ENCODE measurements at regions not wholly inside any gene's neighbourhood (a gene's known extent, or its start where the extent isn't known, plus 50 kb on each side); places are given as distances from the start of the nearest gene placed in this dataset.
A peak's percentile ranks its signal among the peaks of the same experiment; 100 is the strongest.

DNA sequence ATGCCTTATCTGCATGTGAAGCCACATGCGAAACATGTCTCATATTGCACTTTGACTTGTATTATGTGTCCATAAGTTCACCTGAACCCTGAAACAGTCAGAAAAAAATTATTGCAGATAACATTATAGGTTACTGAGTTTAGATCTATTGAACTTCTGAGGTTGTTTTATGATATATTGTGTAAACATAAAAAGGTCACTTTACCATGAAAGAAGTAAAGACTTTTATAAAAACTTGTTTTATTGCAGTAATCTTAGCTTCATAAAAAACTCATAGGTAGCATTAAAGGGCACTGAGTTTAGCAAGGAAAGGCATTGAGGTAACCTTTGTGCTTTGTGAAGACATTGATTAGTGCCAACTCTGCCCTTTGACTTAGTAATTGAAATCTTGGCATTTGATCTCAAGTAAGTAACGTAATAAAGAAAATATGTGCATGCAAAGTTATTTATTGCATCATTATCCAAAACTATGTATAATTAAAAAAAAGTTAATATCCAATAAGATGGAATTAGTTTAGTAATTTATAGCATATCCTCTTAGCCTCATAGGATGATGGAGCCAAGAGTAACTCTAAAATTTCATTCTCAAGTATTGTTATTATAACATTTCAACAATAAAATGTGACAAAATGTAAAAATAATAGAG lies 313.3 kb upstream of the ATP2B1 start:
- FAIRE-seq: peak; percentile 93

DNA sequence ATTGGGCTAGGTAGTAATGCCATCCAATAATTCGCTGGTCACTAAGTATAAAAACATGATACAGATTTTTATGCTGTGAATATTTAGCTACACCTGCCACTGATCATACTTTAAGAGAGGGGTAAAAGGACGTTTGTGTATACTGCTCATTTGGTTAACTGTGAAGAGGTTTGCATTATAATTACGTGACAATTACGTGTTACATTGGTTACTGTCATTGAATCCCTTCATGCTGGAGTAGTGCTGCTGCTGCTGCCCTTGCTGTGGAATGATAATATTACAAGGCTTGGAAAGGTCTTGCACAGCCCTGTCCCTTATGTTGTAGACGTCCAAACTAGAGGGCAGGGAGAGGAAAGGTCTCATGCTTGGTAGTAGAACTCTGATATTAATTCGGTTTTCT lies 312.2 kb upstream of the ATP2B1 start:
- FAIRE-seq: no peak

DNA sequence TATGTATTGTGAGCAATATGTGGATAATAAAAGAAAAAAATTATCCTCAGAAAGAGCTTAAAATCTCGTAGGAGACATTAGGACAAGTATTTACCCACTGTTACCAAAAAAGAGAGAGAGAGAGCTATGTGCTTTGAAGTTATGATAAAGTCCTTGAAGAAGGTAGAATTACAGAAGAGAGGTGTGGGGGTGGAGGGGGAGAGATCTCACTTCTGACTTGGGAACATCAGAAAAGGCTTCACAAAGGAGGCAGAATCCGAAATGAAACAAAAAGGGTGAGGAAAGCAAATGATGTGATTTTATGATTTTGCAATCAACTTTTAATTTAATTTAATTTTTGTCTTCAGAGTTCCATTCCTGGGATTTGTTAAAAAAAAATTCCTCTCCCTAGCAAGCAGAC lies 311.8 kb upstream of the ATP2B1 start:
- no peak for FAIRE-seq

DNA sequence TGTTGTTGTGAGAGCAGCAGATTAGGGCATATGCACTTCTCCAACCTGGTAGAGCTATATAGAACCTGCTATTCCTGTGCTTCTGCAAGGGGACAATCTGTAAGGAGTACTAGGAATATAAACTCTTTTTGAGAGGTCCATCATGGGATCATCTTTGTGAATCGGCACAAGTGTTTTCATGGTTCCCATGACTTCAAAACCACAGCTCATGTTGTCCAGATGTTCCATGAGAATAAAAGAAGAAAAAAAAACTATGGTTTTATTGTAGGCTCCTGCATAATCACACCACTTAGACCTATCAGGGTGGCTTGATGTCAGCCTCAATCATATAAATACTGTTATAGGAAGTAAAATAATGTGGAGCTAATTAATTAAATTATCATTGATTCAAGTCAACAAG lies 311.4 kb upstream of the ATP2B1 start:
- no peak for FAIRE-seq

DNA sequence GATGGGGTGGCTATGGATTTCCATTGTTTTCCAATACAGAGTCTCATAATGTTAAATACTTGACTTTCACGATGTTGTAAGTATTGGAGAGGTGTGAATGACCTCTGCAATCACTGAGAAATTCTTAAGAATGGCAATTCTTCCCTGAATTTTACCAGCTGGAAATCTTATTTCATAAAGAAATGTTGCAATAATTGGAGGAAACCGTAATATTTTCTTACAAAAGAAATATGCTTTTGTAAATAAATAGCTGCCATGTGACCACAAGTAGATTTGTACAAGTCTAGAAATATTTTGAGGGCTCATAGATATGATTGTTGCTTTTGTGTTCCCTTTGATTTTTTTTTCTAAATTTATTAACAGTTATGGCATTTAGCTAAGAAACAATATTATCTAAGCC lies 308.7 kb upstream of the ATP2B1 start:
- FAIRE-seq: no peak

DNA sequence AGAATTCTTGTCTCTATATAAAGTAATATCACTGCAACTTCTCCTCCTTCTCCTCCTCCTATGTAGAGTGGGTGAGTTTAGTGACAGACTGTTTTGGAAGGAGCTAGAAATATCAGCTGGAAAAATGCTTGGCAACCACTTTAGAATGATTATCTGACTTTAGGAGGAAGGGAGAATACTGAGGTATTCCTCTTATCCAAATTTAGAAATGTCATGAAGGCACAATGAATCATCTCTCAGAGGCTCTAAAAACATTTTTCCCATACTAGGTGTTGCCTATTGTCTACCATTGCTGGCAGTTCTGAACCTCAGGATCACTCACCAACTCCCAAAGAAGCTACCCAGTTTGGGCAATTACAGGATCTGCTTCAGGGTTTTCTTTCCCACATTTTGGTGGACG lies 306.6 kb upstream of the ATP2B1 start:
- FAIRE-seq: no peak

DNA sequence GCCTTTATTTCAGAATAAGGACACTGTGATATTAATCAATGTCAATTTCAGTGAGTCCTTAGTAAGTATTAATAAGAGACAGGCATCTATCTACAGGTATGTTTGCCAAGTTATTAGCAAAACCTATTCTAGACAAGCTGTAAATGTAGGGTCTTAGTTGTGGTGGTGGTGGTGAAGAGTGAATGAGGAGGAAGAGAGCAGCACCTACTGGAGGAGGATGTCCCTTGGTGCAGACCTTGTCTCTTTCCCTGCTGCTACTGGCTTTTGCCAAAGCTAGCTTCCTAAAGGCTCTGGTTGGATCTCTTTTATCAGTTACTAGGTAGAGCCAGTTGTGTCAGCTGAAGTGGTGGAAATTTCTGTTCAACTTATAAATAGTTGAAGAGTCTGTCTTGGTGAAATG lies 304.8 kb upstream of the ATP2B1 start:
- no peak for FAIRE-seq

DNA sequence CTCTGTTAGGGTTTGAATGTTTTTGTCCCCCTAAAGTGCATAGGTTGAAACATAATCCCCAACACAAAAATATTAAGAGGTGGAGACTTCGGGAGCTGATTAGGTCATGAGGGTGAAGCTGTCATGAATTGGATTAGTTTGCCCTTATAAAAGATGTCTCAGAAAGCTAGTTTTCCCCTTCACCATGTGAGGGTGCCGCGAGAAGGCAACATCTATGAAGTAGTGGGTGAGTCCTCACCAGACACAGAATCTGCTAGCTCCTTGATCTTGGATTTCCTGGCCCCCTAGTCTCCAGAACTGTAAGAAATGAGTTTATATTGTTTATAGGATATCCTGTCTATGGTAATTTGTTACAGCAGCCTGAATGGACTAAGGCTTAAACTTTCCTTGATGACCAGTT lies 301.5 kb upstream of the ATP2B1 start:
- FAIRE-seq: no peak

DNA sequence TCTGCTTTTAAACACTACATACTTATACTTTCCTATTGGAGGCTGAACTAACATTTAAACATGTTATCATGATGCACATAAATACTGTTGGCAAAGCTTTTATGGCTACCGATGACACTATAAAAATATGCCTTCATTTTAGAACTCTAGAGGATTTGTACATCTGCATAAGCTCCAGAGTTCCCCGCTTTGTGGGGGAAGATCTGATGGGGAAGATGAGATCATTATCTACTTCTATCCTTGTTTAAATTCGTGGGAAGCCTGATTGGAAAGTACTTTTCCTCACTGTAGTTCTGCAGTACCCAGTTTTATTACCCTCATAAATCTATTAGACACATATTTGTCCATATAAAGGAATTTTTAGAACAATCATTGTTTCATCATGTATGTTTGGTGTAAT lies 299.6 kb upstream of the ATP2B1 start:
- no peak for FAIRE-seq

DNA sequence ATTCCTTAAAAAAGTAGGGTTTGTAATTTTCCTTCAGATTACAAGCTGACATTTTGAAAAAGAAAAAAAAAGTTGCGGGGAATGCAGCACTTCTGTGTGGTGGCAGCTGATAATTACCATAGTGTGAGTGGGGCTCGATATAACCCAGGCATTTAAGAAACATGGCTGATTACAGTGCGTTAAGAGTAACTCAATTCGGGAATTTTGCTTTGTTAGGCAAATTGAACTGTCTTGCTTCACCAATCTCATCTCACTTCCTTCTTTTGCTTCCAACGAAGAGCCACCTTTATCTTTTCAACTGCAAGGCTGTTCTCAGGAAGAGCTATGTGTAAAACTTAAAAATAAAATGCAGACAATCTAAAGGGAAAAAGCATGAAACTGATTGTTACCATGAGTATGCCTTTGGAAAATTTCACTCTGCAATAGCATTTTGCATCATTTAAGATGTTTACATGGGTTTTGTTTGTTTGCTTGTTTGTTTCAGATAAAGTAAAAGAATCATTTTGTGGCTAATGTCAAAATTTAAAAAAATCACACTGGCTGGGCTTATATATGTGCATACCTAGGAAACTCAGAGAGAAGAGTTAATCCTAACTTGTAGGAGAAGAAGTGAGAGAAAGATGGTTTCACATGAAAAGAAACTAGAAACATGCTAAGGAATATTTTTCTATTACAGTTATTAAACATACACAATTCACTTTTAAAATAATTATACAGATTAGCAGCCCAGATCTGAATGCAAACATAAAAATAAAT lies 295.9 kb upstream of the ATP2B1 start:
- no peak for FAIRE-seq

DNA sequence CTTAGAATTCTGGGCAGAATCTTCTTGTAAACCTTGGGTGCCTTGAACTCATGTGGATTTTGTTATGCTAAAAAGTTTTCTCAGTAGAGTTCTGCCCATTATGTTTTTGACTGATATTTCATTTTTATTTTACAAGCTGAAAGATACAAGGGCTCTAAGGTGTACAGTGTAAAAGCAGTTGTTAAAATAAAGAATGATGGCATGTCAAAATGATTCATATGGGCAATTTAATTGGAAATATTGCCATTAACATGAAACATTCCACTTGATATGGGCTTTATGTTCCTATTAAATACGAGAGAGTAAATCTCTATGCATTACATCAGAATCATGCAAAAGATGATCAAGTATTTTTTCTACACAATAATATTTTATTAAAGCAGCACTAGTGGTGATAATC lies 295.1 kb upstream of the ATP2B1 start:
- FAIRE-seq: no peak

DNA sequence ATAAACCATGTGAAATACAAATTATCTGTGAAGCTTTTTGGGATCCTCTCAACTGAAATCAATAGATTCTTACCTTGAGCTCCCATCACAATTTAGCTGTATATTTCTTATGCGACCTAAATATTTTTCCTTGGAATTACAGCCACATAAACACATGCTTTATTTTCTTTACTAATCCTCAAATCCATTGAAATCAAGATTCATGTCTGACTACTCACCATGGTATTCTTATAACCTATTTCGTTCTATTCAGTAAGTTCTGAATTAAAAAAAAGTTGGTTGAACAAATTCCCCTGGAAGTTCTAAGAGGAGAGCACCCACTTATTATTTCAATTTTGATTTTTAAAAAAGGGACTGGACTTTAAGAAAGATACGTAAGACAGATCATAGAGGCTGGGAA lies 292.1 kb upstream of the ATP2B1 start:
- peak; percentile 36 for FAIRE-seq

DNA sequence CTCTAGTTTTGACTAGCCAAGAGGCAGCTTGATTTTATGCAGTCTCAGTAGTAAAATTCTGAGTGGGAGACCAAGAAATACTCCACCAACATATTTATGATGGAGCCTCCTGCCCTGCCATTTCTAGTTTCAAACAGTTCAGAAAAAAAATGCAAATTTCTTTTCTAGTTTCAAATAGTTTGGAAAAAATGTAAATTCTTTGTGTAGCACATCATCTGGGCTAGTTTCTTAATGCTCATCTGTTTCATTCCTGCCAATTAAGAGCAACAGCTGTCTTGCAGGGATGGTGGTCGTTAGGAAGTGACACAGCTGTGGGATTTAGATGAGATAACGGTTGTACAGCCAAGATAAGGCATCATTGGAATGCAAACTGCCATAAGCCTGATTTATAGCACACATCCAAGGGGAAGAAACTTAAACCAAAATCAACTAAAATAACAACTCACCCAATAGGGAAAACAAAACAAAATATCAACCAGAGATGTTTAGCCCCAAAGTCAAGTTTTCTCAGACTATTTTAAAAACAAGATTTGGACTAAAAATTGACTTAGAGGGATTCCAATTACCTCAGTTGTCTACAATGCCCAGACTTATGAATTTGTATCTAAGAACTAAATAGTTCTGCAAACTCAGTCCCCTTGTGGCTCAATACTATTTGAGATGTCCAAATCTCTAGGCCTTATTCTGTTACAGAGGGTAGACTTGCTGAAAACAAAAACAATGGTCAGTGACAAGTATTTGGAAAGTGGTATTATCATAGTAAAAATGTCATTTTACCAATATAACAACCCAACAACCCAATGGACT lies 291.3 kb upstream of the ATP2B1 start:
- FAIRE-seq: no peak

DNA sequence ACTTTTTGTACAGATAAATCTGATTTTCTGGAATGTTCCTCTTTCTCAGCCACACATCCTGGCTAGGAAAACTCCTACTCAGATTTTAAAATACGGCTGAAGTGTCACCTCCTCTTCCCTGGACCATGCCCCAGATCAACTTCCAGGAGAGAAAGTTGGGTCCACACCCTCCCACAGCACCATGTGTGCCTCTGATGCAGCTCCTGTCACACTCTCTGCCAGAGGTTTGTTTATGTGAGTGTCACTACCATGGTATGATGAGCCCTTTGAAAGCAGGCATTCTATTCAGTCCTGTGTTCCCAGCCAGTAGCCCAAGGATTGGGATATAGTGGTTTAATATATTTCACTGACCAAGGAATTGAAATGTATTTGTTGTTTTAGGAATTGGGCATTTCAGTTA lies 287.2 kb upstream of the ATP2B1 start:
- FAIRE-seq: no peak

DNA sequence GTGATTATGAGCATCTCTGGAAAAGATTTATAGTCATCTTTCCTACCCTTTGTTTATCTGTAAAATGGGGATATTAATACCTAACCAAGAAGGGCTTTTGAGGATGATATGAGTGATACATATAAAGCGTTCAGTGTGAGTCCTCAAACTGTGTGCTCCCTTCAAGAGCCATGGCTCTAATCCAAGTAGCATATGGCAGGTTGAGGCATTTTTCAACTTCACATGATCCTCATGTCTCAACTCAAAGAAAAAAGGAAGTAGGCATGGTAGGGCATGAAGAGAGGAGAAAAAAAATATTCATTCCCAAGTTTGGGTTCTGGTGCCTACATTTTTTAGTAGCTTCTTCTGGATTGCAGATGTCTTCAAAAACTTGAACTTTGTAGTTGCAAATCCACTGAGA lies 286.3 kb upstream of the ATP2B1 start:
- FAIRE-seq: no peak

DNA sequence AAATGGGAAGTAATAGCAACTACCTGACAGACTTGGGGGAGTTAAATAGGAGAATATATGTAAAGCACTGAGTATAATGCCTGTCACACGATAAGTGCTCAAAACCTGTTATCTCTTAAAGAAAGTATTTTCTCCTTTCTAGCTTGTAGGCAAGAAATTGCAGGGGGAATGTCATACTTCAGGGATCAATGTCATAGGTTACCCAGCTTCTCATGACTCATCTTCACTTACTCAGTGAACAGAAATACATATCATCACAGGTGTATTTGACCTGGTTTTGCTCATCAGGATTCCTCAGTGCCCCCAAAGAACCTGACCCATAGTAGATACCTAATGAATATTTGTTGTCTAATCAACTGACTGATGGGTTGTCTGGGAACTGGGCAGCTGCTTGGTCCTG lies 285.0 kb upstream of the ATP2B1 start:
- FAIRE-seq: no peak

DNA sequence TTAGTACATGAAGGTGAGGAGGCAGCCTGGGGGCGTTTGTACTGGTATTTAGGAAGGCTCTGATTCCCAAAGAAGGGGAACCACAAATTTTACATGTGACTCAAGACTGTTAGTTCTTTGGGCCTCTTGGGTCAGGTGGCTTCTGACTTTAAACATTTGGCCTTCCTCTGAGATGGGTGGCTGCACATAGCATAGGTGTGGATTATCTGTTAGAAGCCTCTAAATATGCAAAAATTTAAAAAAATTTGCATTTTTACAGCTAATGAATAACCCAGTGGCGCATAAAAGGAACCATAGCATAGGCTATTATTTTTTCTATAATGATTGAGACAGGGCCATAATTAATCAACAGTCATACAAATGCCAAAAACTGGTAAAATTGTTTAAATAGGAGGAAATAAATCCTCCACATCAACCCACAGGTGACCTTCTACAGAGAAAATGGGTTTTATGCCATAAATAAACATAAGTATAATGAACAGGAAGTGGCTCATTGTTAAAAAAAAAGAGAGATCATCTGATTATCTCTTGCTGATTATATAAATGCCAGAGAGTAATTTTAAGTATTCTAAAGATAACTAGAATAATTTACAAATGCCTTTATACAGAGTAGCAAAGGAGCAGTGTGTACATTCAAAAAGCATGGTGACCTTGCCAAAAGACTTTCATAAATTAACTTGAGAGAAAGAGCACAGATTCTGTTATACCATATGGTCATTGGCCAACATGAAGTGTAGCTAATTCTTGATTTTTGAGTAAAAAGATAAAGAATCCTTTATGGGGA lies 284.2 kb upstream of the ATP2B1 start:
- no peak for FAIRE-seq

DNA sequence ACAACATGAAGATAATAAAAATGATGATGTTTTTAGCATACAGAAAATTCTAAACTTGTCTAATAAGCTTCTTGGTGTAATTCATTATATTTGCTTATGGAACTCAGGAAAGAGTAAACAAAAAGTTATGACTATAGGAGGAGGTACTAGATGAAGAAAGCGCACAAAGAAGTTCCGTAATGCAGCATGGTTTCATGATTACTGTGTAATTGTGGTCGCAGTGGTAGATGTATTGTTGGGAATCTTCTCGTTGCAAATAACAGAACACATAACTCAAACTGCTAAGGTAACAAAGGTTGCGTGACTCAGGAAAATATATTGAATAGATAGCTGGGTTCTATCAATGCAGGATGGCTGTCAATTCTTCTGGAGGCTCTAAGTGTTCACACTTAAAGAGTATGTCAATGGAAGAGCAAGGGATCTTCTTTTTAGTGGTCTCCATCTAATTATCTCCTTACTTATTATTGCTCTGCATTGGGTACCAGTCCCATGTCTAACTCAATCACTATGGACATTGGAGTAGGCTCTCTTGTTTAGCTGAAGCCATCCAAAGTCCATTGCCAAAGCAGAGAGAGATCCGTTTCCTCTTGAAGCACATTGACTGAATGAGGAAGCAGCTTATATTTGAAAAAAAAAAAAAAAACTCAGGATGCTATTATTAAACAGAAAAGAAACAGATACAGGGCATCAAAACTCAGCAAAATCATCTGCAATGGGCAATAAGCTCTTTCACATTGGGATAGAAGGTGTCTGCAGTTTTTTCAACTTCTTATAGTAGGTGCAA lies 283.4 kb upstream of the ATP2B1 start:
- no peak for FAIRE-seq

DNA sequence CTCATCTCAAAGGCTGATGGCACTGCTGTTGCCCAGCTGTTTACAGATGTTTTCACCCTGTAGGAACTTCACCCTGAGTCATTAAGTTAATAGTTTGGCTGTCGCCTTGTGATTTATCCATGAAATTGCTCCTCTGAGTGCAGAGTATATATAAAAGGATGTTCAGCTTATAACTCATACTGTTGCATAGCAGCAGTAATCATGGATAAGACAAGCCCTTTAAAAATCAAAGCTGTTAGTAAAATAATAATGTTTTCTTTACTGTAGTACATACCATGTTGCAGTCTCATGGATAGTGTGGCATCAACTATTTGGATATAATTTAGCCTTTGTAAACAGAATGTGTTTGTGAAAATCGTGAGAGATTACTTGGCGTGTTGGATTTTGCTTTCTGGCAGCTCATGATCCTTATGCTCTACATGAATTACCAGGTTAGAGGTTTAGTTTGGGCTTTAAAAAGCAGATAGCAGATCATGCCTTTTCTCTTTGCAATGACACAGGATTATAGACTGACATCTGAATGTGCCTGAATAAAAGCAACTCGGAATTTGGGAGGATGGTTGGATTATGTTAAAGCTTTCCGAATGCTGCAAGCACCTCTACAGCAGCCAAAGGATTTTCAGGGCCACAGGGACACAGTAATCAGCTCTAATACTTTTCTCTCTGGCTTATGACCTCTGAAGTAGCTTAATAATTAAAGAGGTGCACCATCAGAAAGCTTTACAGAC lies 279.7 kb upstream of the ATP2B1 start:
- no peak for FAIRE-seq

DNA sequence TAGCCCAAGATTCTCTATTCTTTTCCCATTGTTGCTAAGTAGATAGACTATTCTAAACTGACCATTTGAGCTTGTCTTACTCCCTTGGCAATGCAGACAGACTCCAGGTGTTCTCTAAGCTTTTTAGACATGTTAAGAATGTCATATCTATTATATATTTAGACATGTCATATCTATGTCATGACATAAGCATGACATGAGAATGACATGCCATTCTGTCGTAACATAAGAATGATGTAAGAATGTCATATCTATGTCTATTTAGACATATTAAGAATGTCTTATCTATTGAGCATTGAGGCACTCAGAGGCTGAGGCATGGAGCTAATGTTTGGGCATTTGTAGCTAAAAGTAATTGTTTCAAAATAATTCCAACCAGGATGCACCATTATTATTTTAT lies 277.3 kb upstream of the ATP2B1 start:
- no peak for FAIRE-seq

DNA sequence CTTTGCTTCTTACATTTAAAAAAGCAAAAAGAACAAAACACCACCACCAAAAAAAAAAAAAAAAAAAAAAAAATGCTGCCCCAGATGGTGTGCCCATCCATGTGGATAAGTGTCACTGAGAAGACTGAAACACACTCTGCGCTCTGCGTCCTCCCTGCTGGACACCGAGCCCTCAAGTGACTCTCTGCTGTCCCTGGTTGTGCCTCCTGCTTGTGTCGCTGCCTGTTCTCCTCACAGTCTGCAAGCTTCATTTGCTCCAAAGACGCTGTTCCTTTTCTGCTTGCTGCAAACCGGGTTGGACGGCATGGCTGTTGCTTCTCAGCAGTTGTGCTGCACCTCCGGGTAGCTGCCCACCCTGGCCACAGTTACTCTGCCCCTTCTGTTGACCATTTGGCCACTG lies 276.2 kb upstream of the ATP2B1 start:
- FAIRE-seq: no peak

DNA sequence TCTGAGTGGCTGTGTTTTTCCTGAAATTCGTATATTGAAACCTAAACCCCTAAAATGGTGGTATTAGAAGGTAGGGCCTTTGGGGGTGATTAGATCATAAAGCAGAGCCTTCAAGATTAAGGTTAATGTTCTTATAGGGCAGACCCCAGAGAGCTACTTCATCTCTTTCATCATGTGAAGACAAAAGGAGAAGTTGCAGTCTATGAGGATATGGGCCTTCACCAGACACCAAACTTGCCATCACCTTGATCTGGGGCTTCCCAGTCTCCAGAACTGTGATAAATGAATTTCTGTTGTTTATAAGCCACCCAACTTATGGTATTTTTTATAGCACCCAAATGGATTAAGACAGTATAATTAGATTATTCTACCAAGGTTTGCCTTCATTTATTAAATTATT lies 275.0 kb upstream of the ATP2B1 start:
- no peak for FAIRE-seq
